ENCODE measurements at regions not wholly inside any gene's neighbourhood (a gene's known extent, or its start where the extent isn't known, plus 50 kb on each side); places are given as distances from the start of the nearest gene placed in this dataset.

DNA sequence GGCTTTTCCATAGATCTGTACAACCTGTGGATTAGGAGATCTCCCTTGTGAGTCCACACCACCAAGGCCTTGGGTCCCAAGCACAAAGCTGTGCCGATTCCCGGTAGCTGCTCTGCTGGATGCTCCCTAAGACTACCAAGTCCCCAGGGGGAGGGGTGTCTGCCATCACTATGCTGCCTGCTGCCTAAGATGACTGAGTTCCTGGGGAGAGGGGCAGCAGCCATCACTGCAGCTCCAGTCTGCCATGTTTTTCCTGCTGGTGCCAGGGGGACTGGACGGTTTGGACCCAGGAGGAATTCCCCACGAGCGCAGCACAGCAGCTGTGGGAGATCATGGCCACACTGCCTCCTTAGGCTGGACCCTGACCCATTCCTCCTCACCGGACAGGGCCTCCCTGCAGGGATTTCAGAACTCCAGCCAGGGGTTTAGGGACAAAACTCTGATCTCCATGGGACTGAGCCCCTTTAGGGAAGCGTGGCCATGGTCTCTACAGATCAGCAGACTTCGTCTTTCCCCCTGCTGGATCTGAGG lies 1049.8 kb downstream of the SORCS1 start:
- TF ChIP-seq, protein P1, sequence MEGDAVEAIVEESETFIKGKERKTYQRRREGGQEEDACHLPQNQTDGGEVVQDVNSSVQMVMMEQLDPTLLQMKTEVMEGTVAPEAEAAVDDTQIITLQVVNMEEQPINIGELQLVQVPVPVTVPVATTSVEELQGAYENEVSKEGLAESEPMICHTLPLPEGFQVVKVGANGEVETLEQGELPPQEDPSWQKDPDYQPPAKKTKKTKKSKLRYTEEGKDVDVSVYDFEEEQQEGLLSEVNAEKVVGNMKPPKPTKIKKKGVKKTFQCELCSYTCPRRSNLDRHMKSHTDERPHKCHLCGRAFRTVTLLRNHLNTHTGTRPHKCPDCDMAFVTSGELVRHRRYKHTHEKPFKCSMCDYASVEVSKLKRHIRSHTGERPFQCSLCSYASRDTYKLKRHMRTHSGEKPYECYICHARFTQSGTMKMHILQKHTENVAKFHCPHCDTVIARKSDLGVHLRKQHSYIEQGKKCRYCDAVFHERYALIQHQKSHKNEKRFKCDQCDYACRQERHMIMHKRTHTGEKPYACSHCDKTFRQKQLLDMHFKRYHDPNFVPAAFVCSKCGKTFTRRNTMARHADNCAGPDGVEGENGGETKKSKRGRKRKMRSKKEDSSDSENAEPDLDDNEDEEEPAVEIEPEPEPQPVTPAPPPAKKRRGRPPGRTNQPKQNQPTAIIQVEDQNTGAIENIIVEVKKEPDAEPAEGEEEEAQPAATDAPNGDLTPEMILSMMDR (conservative IDR thresholded peaks at IDR 0.05; ENCODE audit: low read depth, low read length): no peak
- no peak for DNase-seq (ENCODE audit: low read depth)
- H3K4me3 ChIP-seq (ENCODE audit: low read depth, low read length): no peak overlapping the region

DNA sequence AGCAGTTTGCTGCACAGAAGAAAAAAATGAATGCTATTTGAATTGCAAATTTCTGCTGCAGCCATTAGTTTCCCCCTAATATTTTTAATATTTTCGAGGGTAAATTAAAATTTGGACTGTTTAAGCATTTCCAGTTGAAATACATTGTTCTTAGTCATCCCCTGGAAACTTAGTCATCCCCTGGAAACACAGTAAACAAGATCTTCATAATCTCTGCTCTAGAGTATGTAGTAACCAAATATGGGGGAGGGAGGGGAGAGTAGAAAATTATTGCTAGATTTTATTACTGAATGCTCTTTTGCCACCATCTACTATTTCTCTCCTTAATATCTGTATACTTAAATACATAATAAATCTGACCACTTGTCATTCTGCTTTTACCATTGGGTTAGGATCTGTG lies 1053.3 kb downstream of the SORCS1 start:
- TF ChIP-seq, protein P1 (conservative IDR thresholded peaks at IDR 0.05; ENCODE audit: low read depth, low read length): no peak
- no peak overlapping the region for H3K4me3 ChIP-seq (ENCODE audit: low read depth, low read length)
- DNase-seq (ENCODE audit: low read depth): peak; percentile 51

DNA sequence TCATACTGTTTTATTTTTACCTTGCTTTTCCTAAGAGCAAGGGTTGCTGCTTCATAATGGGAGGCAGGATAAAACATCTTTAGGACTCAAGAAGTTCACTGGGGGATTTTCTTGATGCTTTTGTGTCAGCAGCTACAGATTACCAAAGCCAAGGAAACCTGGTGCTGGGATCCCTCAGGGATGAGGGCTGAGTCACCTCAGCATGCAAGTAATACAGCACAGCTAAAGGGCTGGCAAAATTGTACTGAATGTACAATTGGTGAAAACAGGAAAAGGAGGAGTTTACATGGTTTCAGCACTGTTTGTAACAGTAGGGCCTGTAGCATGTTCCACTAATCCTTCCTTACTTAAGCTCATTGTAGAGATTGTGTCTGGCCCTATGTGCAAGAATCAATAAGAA lies 1056.8 kb downstream of the SORCS1 start:
- TF ChIP-seq, protein P1 (conservative IDR thresholded peaks at IDR 0.05; ENCODE audit: low read depth, low read length): no peak
- H3K4me3 ChIP-seq (ENCODE audit: low read depth, low read length): no peak overlapping the region
- DNase-seq (ENCODE audit: low read depth): peak; percentile 62

GRCh38 chr10:106106114-106106513 lies 1058.4 kb downstream of the SORCS1 start:
- H3K4me3 ChIP-seq (ENCODE audit: low read depth, low read length): no peak overlapping the region
- no peak for DNase-seq (ENCODE audit: low read depth)
- TF ChIP-seq, protein P1 (conservative IDR thresholded peaks at IDR 0.05; ENCODE audit: low read depth, low read length): no peak

GRCh38 chr10:106089855-106090254 lies 1074.7 kb downstream of the SORCS1 start:
- TF ChIP-seq, protein P1 (conservative IDR thresholded peaks at IDR 0.05; ENCODE audit: low read depth, low read length): no peak
- no peak for DNase-seq (ENCODE audit: low read depth)
- no peak overlapping the region for H3K4me3 ChIP-seq (ENCODE audit: low read depth, low read length)

DNA sequence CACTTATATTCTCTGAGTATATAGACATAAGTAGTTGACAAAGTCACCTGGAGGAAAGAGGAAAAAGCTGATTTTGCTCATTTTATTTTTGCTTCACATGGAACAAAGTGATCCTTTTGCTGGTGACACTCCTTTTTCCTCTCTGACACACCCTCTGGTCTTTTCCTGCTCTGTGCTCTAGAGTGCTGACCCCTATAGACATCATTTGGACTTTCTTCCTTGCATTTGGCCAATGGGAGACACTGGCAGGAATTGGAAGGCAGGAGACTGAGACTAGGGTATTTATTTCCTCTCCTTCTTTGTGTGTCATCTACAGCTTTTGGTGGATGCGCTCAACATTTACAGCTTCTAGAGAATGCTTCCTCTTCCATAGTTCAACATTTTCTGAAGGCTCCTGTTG lies 1078.1 kb downstream of the SORCS1 start:
- TF ChIP-seq, protein P1 (conservative IDR thresholded peaks at IDR 0.05; ENCODE audit: low read depth, low read length): no peak
- DNase-seq (ENCODE audit: low read depth): no peak
- no peak overlapping the region for H3K4me3 ChIP-seq (ENCODE audit: low read depth, low read length)

- DNase-seq (ENCODE audit: low read depth): no peak
- TF ChIP-seq, protein P1 (conservative IDR thresholded peaks at IDR 0.05; ENCODE audit: low read depth, low read length): no peak
Observed at GRCh38 chr10:106083572-106083971, 1080.9 kb downstream of the SORCS1 start.

More at GRCh38 chr10:106083572-106083971, 1080.9 kb downstream of the SORCS1 start:
- H3K4me3 ChIP-seq (ENCODE audit: low read depth, low read length): no peak overlapping the region
